ENCODE measurements at regions not wholly inside any gene's neighbourhood (a gene's known extent, or its start where the extent isn't known, plus 50 kb on each side); places are given as distances from the start of the nearest gene placed in this dataset.
A peak's percentile ranks its signal among the peaks of the same experiment; 100 is the strongest.

DNA sequence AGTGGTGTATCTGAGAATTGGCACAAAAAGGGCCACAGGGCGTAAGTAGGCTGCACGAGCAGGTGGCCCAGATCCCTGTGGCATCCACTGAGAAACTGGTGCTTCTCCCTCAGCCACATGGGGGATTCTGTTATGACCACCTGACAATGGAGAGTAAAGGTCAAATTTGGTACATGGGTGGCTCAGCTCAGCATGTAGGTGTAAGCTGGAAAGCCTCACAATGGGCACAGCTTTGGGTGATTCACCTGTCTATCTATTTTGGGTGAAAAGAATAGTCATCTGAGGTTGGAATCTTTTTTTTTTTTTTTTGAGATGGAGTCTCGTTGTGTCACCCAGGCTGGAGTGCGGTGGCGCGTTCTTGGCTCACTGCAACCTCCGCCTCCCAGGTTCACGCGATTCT lies 163.4 kb upstream of the TMEM260 start:
- Histone ChIP-seq H3K9me3 (no peaks in the 10 kb centered on the region), H3K36me3 (ENCODE audit: low read depth, missing control alignments) (no peaks in the 10 kb centered on the region), H3K27me3 (no peaks in the 10 kb centered on the region), H3K4me1 (no peaks in the 10 kb centered on the region), H3K27ac (no peak overlapping the region), H3K4me3 (no peak overlapping the region)
- no peak for DNase-seq
- intact Hi-C loops (cut with DNase I; ENCODE audit: low total_unique reads), result no loop called here
- TF ChIP-seq POLR2A (IDR thresholded peaks at IDR 0.05), result no peak
- TF ChIP-seq, protein P1, sequence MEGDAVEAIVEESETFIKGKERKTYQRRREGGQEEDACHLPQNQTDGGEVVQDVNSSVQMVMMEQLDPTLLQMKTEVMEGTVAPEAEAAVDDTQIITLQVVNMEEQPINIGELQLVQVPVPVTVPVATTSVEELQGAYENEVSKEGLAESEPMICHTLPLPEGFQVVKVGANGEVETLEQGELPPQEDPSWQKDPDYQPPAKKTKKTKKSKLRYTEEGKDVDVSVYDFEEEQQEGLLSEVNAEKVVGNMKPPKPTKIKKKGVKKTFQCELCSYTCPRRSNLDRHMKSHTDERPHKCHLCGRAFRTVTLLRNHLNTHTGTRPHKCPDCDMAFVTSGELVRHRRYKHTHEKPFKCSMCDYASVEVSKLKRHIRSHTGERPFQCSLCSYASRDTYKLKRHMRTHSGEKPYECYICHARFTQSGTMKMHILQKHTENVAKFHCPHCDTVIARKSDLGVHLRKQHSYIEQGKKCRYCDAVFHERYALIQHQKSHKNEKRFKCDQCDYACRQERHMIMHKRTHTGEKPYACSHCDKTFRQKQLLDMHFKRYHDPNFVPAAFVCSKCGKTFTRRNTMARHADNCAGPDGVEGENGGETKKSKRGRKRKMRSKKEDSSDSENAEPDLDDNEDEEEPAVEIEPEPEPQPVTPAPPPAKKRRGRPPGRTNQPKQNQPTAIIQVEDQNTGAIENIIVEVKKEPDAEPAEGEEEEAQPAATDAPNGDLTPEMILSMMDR (IDR thresholded peaks at IDR 0.05), result no peak
- 94 to 97% methylated on average over 9 of the region's 9 CpGs for WGBS, 2 donors

DNA sequence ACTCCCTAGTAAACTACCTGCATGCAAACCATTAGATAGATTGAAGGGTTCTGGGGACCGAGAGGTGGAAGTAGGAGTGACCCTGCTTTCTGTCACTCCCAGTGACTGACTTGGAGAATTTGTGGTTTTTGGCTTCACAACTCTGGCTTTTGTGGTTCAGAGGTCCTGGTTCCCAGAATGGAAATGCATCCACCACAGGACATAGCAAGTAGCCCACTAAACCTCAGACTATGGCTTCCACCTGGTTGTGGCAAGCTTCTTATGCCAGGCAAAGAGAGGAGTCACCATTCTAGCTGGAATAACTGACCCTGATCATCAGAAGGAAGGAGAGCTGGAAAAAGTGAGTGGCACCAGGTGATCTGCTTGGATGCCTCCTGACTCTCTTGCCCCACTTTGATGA lies 162.4 kb upstream of the TMEM260 start:
- intact Hi-C loops (cut with DNase I; ENCODE audit: low total_unique reads), result no loop called here
- Histone ChIP-seq H3K4me3 (no peak overlapping the region), H3K4me1 (no peaks in the 10 kb centered on the region), H3K27me3 (no peaks in the 10 kb centered on the region), H3K27ac (no peak overlapping the region), H3K9me3 (no peaks in the 10 kb centered on the region), H3K36me3 (ENCODE audit: low read depth, missing control alignments) (no peaks in the 10 kb centered on the region)
- DNase-seq, result no peak
- TF ChIP-seq POLR2A (IDR thresholded peaks at IDR 0.05), result no peak
- TF ChIP-seq, protein P1 (IDR thresholded peaks at IDR 0.05), result no peak
- 100% methylated on average over 1 of the region's 1 CpG; no CpG with 5 or more reads in 1 of the 2 donors for WGBS, 2 donors

DNA sequence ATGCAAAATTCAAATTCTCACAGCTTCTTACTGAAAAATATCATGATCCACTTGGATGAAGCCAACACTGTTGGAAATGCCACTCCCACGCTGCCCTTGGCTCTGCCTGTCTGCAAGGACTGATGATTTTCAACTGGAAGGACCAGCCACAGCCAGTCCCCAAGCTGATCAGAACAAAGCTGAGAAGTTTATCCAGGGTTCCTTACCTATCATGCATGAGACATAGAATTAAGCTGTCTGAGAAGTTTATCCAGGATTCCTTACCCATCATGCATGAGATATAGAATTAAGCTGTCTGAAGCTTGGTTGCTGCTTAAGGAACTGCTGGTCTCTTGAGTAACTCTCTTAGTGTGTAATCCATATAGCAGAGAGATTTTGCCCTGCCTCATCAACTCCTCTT lies 159.8 kb upstream of the TMEM260 start:
- no peaks in the 10 kb centered on the region for H3K36me3 ChIP-seq (ENCODE audit: low read depth, missing control alignments)
- DNase-seq, result no peak
- H3K27ac ChIP-seq, result no peak overlapping the region
- 92% methylated on average over 1 of the region's 1 CpG for WGBS, 2 donors
- H3K4me1 ChIP-seq, result peaks cover 7% of the 10 kb centered on the region
- intact Hi-C loops (cut with DNase I; ENCODE audit: low total_unique reads), result no loop called here
- H3K9me3 ChIP-seq, result no peaks in the 10 kb centered on the region
- H3K27me3 ChIP-seq, result no peaks in the 10 kb centered on the region
- TF ChIP-seq, protein P1 (IDR thresholded peaks at IDR 0.05), result no peak
- no peak for TF ChIP-seq POLR2A (IDR thresholded peaks at IDR 0.05)
- no peak overlapping the region for H3K4me3 ChIP-seq

DNA sequence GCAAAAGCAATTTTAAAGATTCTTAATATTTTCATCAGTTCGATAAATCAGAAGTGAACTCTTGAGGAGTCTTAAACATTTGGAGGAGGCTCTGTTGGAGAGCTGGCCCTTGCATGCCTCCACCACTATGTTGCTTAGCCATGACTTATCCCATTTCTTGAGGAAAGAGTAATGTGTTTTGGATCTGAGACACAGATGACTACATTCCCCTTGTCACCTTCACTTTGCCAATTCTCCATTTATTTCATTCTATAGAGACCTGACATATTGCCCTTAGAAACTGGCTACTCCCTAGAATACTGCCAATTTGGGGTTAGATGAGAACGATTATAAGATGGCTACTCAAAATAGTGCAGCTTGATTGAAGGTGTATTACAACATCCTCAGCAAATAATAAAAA lies 157.4 kb upstream of the TMEM260 start:
- no peak for DNase-seq
- TF ChIP-seq, protein P1 (IDR thresholded peaks at IDR 0.05), result no peak
- no peak for TF ChIP-seq POLR2A (IDR thresholded peaks at IDR 0.05)
- Histone ChIP-seq H3K27me3 (no peaks in the 10 kb centered on the region), H3K4me1 (peaks cover 7% of the 10 kb centered on the region), H3K27ac (no peak overlapping the region), H3K4me3 (no peak overlapping the region), H3K36me3 (ENCODE audit: low read depth, missing control alignments) (no peaks in the 10 kb centered on the region), H3K9me3 (no peaks in the 10 kb centered on the region)
- intact Hi-C loops (cut with DNase I; ENCODE audit: low total_unique reads), result no loop called here
- WGBS, 2 donors, result 65 to 69% methylated on average over 2 of the region's 2 CpGs

DNA sequence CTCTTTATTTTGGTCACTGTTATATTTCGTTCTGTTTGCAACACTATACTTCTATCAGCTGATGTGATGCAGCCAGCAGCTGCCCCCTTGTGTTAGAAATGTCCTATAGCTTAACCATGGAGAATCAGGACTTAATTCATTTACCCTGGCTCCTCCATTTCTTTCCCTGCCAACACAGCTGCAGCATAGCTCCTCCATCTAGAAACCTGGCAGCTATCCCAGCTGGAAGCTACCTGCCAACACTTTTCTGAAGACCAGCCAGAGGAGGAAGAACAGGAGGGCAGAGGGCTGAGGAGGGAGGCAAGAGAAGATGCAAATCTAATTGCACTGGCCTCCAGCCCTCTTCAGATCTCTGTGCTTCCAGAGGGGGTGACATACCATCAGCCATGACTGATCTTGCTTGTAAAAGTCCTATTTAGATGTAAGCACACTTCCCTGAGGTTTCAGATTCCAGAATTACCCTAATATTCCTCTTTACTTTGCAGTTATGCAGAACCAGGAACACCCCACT lies 156.8 kb upstream of the TMEM260 start:
- WGBS, 2 donors, result 22 to 25% methylated on average over 1 of the region's 1 CpG
- H3K27me3 ChIP-seq, result no peaks in the 10 kb centered on the region
- no peak for TF ChIP-seq POLR2A (IDR thresholded peaks at IDR 0.05)
- TF ChIP-seq, protein P1 (IDR thresholded peaks at IDR 0.05), result peak; percentile 54 to 64 (median 60)
- H3K4me3 ChIP-seq, result no peak overlapping the region
- H3K36me3 ChIP-seq (ENCODE audit: low read depth, missing control alignments), result no peaks in the 10 kb centered on the region
- intact Hi-C loops (cut with DNase I; ENCODE audit: low total_unique reads), result no loop called here
- H3K4me1 ChIP-seq, result peaks cover 7% of the 10 kb centered on the region
- H3K27ac ChIP-seq, result no peak overlapping the region
- DNase-seq, result peak; percentile 71
- no peaks in the 10 kb centered on the region for H3K9me3 ChIP-seq

All from testis (tissue), 2 donors.